ENCODE measurements at regions not wholly inside any gene's neighbourhood (a gene's known extent, or its start where the extent isn't known, plus 50 kb on each side); places are given as distances from the start of the nearest gene placed in this dataset.

GRCh38 chr2:174656035-174656434 is 58.4 kb upstream of the WIPF1 start:
- intact Hi-C loops (cut with micrococcal nuclease): no loop called here
- CTCF ChIA-PET: no interaction called here
- no peak for ATAC-seq

GRCh38 chr2:174654419-174654941 is 56.9 kb upstream of the WIPF1 start:
- no peak overlapping the region for H3K4me3 ChIP-seq (replicated peaks in 1 of 2; ENCODE audit: low read depth in 1 of 2, low read length in 2 of 2)
- no peaks in the 10 kb centered on the region for H3K79me2 ChIP-seq (ENCODE audit: insufficient read depth, low read length)
- H3K27me3 ChIP-seq (ENCODE audit: insufficient read depth, low read length): no peaks in the 10 kb centered on the region
- H4K20me1 ChIP-seq (ENCODE audit: insufficient read depth): no peaks in the 10 kb centered on the region
- ChIA-PET CTCF (no interaction called here), RAD21 (ENCODE audit: low non-redundant PET in 1 of 2, low total read pairs in 2 of 2, uncharacterized antibody in 2 of 2, unreplicated experiment in 2 of 2) (no interaction called here), POLR2A (no interaction called here)
- no TSS peak for BruUV-seq (replicated peaks)
- no peak overlapping the region for H3K9ac ChIP-seq (ENCODE audit: low read length)
- no peak overlapping the region for H3K4me2 ChIP-seq (ENCODE audit: low read length)
- no peak overlapping the region for H2AFZ ChIP-seq (ENCODE audit: low read depth, low read length, poor library complexity, severe bottlenecking)
- ATAC-seq (no peak), DNase-seq (ENCODE audit: low read depth, low spot score) (no peak)
- no peak overlapping the region for H3K27ac ChIP-seq (ENCODE audit: low read depth, low read length)
- intact Hi-C loops (cut with micrococcal nuclease): no loop called here
- H3K9me2 ChIP-seq (ENCODE audit: insufficient read depth): no peaks in the 10 kb centered on the region
- H3K9me3 ChIP-seq (ENCODE audit: control insufficient read depth in 1 of 2, insufficient read depth in 1 of 2, low read depth in 1 of 2, low read length in 2 of 2): peaks cover 0 to 5% of the 10 kb centered on the region in 2 experiments; a peak in 1 of 4 replicates
- no peaks in the 10 kb centered on the region for H3K36me3 ChIP-seq (ENCODE audit: control insufficient read depth in 1 of 2, insufficient read depth in 2 of 2, low read length in 2 of 2)
- H3K4me1 ChIP-seq (ENCODE audit: control insufficient read depth in 1 of 2, insufficient read depth in 2 of 2, low read length in 2 of 2): no peaks in the 10 kb centered on the region
- TF ChIP-seq EGR1 (IDR thresholded peaks at IDR 0.05; ENCODE audit: low read depth) (no peak), REST (IDR thresholded peaks at IDR 0.05; ENCODE audit: low read depth) (no peak), SP1 (IDR thresholded peaks at IDR 0.05; ENCODE audit: low read depth) (no peak), ELF1 (IDR thresholded peaks at IDR 0.05; ENCODE audit: borderline replicate concordance, low read depth) (no peak), SIN3A (IDR thresholded peaks at IDR 0.05; ENCODE audit: low read depth) (no peak), SRF (IDR thresholded peaks at IDR 0.05; ENCODE audit: low read depth) (no peak), FOSL1 (IDR thresholded peaks at IDR 0.05; ENCODE audit: low read depth) (no peak), EZH2phosphoT487 (IDR thresholded peaks at IDR 0.05; ENCODE audit: borderline replicate concordance) (no peak), ZFX (IDR thresholded peaks at IDR 0.05) (no peak)
- TF ChIP-seq, protein P1, sequence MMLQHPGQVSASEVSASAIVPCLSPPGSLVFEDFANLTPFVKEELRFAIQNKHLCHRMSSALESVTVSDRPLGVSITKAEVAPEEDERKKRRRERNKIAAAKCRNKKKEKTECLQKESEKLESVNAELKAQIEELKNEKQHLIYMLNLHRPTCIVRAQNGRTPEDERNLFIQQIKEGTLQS (IDR thresholded peaks at IDR 0.05): no peak
- TF ChIP-seq, protein P2, sequence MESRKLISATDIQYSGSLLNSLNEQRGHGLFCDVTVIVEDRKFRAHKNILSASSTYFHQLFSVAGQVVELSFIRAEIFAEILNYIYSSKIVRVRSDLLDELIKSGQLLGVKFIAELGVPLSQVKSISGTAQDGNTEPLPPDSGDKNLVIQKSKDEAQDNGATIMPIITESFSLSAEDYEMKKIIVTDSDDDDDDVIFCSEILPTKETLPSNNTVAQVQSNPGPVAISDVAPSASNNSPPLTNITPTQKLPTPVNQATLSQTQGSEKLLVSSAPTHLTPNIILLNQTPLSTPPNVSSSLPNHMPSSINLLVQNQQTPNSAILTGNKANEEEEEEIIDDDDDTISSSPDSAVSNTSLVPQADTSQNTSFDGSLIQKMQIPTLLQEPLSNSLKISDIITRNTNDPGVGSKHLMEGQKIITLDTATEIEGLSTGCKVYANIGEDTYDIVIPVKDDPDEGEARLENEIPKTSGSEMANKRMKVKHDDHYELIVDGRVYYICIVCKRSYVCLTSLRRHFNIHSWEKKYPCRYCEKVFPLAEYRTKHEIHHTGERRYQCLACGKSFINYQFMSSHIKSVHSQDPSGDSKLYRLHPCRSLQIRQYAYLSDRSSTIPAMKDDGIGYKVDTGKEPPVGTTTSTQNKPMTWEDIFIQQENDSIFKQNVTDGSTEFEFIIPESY (IDR thresholded peaks at IDR 0.05; ENCODE audit: extremely low read depth, insufficient replicate concordance, low read length): no peak
- TF ChIP-seq, protein P3, sequence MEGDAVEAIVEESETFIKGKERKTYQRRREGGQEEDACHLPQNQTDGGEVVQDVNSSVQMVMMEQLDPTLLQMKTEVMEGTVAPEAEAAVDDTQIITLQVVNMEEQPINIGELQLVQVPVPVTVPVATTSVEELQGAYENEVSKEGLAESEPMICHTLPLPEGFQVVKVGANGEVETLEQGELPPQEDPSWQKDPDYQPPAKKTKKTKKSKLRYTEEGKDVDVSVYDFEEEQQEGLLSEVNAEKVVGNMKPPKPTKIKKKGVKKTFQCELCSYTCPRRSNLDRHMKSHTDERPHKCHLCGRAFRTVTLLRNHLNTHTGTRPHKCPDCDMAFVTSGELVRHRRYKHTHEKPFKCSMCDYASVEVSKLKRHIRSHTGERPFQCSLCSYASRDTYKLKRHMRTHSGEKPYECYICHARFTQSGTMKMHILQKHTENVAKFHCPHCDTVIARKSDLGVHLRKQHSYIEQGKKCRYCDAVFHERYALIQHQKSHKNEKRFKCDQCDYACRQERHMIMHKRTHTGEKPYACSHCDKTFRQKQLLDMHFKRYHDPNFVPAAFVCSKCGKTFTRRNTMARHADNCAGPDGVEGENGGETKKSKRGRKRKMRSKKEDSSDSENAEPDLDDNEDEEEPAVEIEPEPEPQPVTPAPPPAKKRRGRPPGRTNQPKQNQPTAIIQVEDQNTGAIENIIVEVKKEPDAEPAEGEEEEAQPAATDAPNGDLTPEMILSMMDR (IDR thresholded peaks at IDR 0.05 in 2 of 3, conservative IDR thresholded peaks at IDR 0.05 in 1 of 3; ENCODE audit: borderline replicate concordance in 1 of 3, insufficient read depth in 1 of 3, low read depth in 2 of 3, low read length in 2 of 3): no peak

More at GRCh38 chr2:174656035-174656434, 58.4 kb upstream of the WIPF1 start:
- Histone ChIP-seq H3K9me3 (ENCODE audit: control insufficient read depth in 1 of 2, insufficient read depth in 1 of 2, low read depth in 1 of 2, low read length in 2 of 2) (no peaks in the 10 kb centered on the region), H3K27ac (ENCODE audit: low read depth, low read length) (no peak overlapping the region), H3K4me2 (ENCODE audit: low read length) (no peak overlapping the region), H3K79me2 (ENCODE audit: insufficient read depth, low read length) (no peaks in the 10 kb centered on the region), H3K4me1 (ENCODE audit: control insufficient read depth in 1 of 2, insufficient read depth in 2 of 2, low read length in 2 of 2) (no peaks in the 10 kb centered on the region), H3K4me3 (replicated peaks in 1 of 2; ENCODE audit: low read depth in 1 of 2, low read length in 2 of 2) (no peak overlapping the region), H3K27me3 (ENCODE audit: insufficient read depth, low read length) (no peaks in the 10 kb centered on the region), H4K20me1 (ENCODE audit: insufficient read depth) (no peaks in the 10 kb centered on the region), H3K36me3 (ENCODE audit: control insufficient read depth in 1 of 2, insufficient read depth in 2 of 2, low read length in 2 of 2) (no peaks in the 10 kb centered on the region), H3K9ac (ENCODE audit: low read length) (no peak overlapping the region), H3K9me2 (ENCODE audit: insufficient read depth) (no peaks in the 10 kb centered on the region), H2AFZ (ENCODE audit: low read depth, low read length, poor library complexity, severe bottlenecking) (no peak overlapping the region)
- ChIA-PET RAD21 (ENCODE audit: low non-redundant PET in 1 of 2, low total read pairs in 2 of 2, uncharacterized antibody in 2 of 2, unreplicated experiment in 2 of 2) (no interaction called here), POLR2A (no interaction called here)
- no TSS peak for BruUV-seq (replicated peaks)
- DNase-seq (ENCODE audit: low read depth, low spot score): no peak
- TF ChIP-seq, protein P4, sequence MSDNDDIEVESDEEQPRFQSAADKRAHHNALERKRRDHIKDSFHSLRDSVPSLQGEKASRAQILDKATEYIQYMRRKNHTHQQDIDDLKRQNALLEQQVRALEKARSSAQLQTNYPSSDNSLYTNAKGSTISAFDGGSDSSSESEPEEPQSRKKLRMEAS (IDR thresholded peaks at IDR 0.05): no peak
